Vagina (tissue), 2 donors: ENCODE measurements at regions not wholly inside any gene's neighbourhood (a gene's known extent, or its start where the extent isn't known, plus 50 kb on each side); places are given as distances from the start of the nearest gene placed in this dataset.

ENCODE experiments used
- DNase-seq, 2 donors: peaks; one replicate each; pipeline ENCODE4 v3.0.0-alpha.2; 2017; ENCODE audit errors: extremely low spot score in 2 of 2
- H3K27ac ChIP-seq: fragments of 200-600 bp; sonication (generic); one replicate; pipeline ENCODE4 v1.5.1; 2019
- H3K27me3 ChIP-seq: fragments of 200-600 bp; sonication (generic); one replicate; pipeline ENCODE4 v1.5.1; 2019
- H3K36me3 ChIP-seq, 2 donors: fragments of 200-600 bp; sonication (generic); one replicate each; pipeline ENCODE4 v1.5.1; 2017 to 2019
- H3K4me1 ChIP-seq: fragments of 200-600 bp; sonication (generic); one replicate; pipeline ENCODE4 v1.5.1; 2019
- H3K4me3 ChIP-seq, 2 donors: fragments of 200-600 bp; sonication (generic); 1 replicate in 1 of 2; 2 replicates in 1 of 2; pipeline ENCODE4 v1.5.1; 2016 to 2019
- H3K9me3 ChIP-seq: fragments of 200-600 bp; sonication (generic); one replicate; pipeline ENCODE4 v1.5.1; 2019
- POLR2A ChIP-seq, 2 donors: fragments of 450-650 bp; IDR thresholded peaks; one replicate each; pipeline ENCODE4 v1.6.1; 2017; ENCODE audit warnings: antibody characterized with exemption in 2 of 2, mild to moderate bottlenecking in 2 of 2, moderate library complexity in 2 of 2
- POLR2AphosphoS5 ChIP-seq, 2 donors: sonication (generic); formaldehyde crosslinking; IDR thresholded peaks; one replicate each; pipeline ENCODE4 v1.9.0; 2017; ENCODE audit warnings: antibody characterized with exemption in 2 of 2, mild to moderate bottlenecking in 2 of 2, low read depth in 1 of 2; ENCODE audit not compliant: insufficient read depth in 1 of 2
- intact Hi-C: fragments of 100-400 bp; cut with DNase I; formaldehyde crosslinking; loops from one replicate; pipeline ENCODE4 v1.15.1; 2023
- TF ChIP-seq, protein P1 (sequence below), 3 experiments: fragments of 450-650 bp in 2 of 3; fragments of 200-600 bp in 1 of 3; sonication (generic) in 1 of 3; IDR thresholded peaks; one replicate each; pipeline ENCODE4 v1.5.1; 2017 to 2019; ENCODE audit warnings: antibody characterized with exemption in 3 of 3, mild to moderate bottlenecking in 2 of 3, moderate library complexity in 2 of 3

DNA sequence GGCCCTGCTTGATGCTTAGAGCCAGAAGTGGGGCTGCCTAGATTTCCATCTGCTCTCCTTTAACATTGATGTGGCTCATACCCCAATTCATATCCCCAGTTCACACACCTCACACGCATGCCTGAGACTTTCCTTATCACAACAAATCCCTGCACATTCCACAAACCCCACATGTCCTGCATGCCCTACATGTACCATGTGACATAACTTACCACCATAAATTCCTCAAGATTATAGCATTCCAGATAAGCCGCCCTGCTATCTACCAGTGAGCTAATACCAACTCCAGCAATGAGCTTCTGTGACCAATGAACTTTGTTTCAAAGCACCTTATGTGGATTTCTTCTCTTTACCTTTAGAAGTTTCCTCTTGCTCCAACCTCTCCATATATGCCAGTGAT is 104.7 kb upstream of the RAB11FIP2 start:
- H3K4me1 ChIP-seq = no peaks in the 10 kb centered on the region
- no peak overlapping the region for H3K4me3 ChIP-seq
- no peak for TF ChIP-seq POLR2A (IDR thresholded peaks at IDR 0.05)
- TF ChIP-seq POLR2AphosphoS5 (IDR thresholded peaks at IDR 0.05; ENCODE audit: insufficient read depth in 1 of 2, low read depth in 1 of 2) = no peak
- TF ChIP-seq, protein P1, sequence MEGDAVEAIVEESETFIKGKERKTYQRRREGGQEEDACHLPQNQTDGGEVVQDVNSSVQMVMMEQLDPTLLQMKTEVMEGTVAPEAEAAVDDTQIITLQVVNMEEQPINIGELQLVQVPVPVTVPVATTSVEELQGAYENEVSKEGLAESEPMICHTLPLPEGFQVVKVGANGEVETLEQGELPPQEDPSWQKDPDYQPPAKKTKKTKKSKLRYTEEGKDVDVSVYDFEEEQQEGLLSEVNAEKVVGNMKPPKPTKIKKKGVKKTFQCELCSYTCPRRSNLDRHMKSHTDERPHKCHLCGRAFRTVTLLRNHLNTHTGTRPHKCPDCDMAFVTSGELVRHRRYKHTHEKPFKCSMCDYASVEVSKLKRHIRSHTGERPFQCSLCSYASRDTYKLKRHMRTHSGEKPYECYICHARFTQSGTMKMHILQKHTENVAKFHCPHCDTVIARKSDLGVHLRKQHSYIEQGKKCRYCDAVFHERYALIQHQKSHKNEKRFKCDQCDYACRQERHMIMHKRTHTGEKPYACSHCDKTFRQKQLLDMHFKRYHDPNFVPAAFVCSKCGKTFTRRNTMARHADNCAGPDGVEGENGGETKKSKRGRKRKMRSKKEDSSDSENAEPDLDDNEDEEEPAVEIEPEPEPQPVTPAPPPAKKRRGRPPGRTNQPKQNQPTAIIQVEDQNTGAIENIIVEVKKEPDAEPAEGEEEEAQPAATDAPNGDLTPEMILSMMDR (IDR thresholded peaks at IDR 0.05) = no peak
- DNase-seq = no peak
- intact Hi-C loops = no loop called here
- H3K27ac ChIP-seq = no peak overlapping the region
- H3K9me3 ChIP-seq = no peaks in the 10 kb centered on the region
- no peaks in the 10 kb centered on the region for H3K27me3 ChIP-seq
- no peaks in the 10 kb centered on the region for H3K36me3 ChIP-seq

DNA sequence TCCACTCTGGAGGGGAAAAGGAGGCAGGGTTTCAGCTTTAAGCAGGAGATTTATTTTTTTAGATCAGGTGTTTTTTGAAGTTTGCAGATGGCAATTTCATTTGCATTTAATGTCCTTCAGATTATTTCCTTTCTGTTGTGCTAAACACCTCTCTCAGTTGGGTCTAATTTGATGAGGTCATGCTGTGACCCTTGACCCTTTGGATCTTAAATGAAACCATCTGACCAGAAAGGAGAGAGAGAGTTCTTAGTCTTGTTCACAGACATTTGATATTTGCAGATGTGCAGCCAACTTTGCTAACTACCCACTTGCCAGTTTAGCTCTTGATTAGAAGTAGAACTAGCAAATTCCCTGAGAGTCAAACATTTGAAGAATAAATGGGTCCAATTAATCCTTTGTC is 101.5 kb upstream of the RAB11FIP2 start:
- no peak for DNase-seq
- Histone ChIP-seq H3K36me3 (no peaks in the 10 kb centered on the region), H3K4me3 (no peak overlapping the region), H3K4me1 (no peaks in the 10 kb centered on the region), H3K27me3 (no peaks in the 10 kb centered on the region), H3K27ac (no peak overlapping the region), H3K9me3 (no peaks in the 10 kb centered on the region)
- intact Hi-C loops = no loop called here
- TF ChIP-seq, protein P1 (IDR thresholded peaks at IDR 0.05) = no peak
- no peak for TF ChIP-seq POLR2AphosphoS5 (IDR thresholded peaks at IDR 0.05; ENCODE audit: insufficient read depth in 1 of 2, low read depth in 1 of 2)
- TF ChIP-seq POLR2A (IDR thresholded peaks at IDR 0.05) = no peak

DNA sequence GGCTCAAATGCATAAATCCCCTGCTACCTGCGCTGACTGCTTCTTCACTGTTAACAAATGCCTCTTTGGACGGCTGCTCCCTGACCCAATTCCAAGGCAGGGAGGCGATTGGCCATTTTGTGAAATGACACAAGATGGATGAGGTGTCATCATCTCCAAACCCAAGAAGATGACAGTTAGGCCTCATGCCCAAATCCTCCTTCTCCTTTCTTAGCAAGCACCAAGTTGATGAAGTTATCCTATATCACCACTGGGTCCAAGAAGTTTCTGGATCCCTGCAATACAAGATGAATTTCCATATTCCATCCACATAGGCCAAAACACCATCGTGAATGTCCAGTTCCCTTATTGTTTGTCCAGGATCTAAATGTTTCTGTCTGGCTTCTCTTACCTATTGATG is 98.5 kb upstream of the RAB11FIP2 start:
- Histone ChIP-seq H3K9me3 (no peaks in the 10 kb centered on the region), H3K4me3 (no peak overlapping the region), H3K27ac (no peak overlapping the region), H3K27me3 (no peaks in the 10 kb centered on the region), H3K36me3 (no peaks in the 10 kb centered on the region), H3K4me1 (no peaks in the 10 kb centered on the region)
- DNase-seq = no peak
- intact Hi-C loops = no loop called here
- TF ChIP-seq, protein P1 (IDR thresholded peaks at IDR 0.05) = no peak
- TF ChIP-seq POLR2A (IDR thresholded peaks at IDR 0.05) (no peak), POLR2AphosphoS5 (IDR thresholded peaks at IDR 0.05; ENCODE audit: insufficient read depth in 1 of 2, low read depth in 1 of 2) (no peak)

DNA sequence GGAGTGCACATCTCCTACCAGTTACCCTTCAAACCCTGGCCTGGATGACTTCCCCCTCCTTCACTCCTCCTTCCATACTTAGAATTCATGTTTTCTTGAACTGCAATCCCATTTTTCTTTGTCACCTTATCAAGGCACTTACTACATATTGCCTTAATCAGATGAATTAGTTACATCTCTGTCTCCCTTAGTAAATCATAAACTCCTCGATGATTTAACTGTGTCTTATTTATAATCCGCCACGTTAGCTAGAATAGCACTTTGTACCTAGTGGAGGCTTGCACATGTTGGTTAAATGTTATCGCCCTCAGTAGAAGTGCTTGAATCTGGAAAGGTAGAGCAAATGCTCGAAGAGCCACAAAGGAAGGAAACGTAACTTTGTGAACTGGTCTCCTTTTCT is 94.7 kb upstream of the RAB11FIP2 start:
- TF ChIP-seq, protein P1 (IDR thresholded peaks at IDR 0.05) = no peak
- TF ChIP-seq POLR2A (IDR thresholded peaks at IDR 0.05) = no peak
- no peak for TF ChIP-seq POLR2AphosphoS5 (IDR thresholded peaks at IDR 0.05; ENCODE audit: insufficient read depth in 1 of 2, low read depth in 1 of 2)
- intact Hi-C loops = no loop called here
- Histone ChIP-seq H3K4me1 (no peaks in the 10 kb centered on the region), H3K27ac (no peak overlapping the region), H3K4me3 (no peak overlapping the region), H3K36me3 (no peaks in the 10 kb centered on the region), H3K27me3 (no peaks in the 10 kb centered on the region), H3K9me3 (no peaks in the 10 kb centered on the region)
- no peak for DNase-seq

DNA sequence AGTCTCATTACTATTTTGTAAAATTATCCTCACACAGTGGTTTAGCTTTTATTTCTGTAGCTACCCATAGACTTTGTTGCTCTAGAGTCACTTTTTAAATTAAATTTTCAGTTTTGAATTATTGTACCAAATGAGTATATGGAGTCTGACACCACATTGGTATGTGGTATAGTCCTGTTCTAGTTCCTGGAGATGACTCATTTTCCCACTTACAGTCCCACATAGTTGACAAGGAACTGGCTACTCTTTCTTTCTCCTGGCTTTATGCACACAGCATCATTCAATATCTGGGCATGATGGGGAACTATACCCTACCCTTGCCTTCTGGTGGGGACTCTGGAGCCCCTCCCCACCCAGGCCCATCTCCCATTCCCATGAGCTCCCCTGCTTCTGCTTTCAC is 92.6 kb upstream of the RAB11FIP2 start:
- Histone ChIP-seq H3K27me3 (no peaks in the 10 kb centered on the region), H3K9me3 (no peaks in the 10 kb centered on the region), H3K36me3 (no peaks in the 10 kb centered on the region), H3K4me3 (no peak overlapping the region), H3K4me1 (no peaks in the 10 kb centered on the region), H3K27ac (no peak overlapping the region)
- intact Hi-C loops = no loop called here
- TF ChIP-seq POLR2AphosphoS5 (IDR thresholded peaks at IDR 0.05; ENCODE audit: insufficient read depth in 1 of 2, low read depth in 1 of 2) (no peak), POLR2A (IDR thresholded peaks at IDR 0.05) (no peak)
- TF ChIP-seq, protein P1 (IDR thresholded peaks at IDR 0.05) = no peak
- DNase-seq = no peak
